ENCODE measurements at regions not wholly inside any gene's neighbourhood (a gene's known extent, or its start where the extent isn't known, plus 50 kb on each side); places are given as distances from the start of the nearest gene placed in this dataset.

- Histone ChIP-seq H3K4me2 (ENCODE audit: unreplicated experiment) (no peak overlapping the region), H3K4me1 (ENCODE audit: insufficient read depth) (no peaks in the 10 kb centered on the region), H3K79me2 (ENCODE audit: insufficient read depth) (no peaks in the 10 kb centered on the region), H4K20me1 (ENCODE audit: insufficient read depth) (no peaks in the 10 kb centered on the region), H3K27me3 (replicated peaks; ENCODE audit: insufficient read depth) (no peaks in the 10 kb centered on the region), H2AFZ (no peak overlapping the region), H3K27ac (no peak overlapping the region), H3F3A (ENCODE audit: insufficient read depth) (no peaks in the 10 kb centered on the region), H3K9ac (no peak overlapping the region), H3K4me3 (no peak overlapping the region), H3K36me3 (ENCODE audit: low read depth) (no peaks in the 10 kb centered on the region), H3K9me2 (ENCODE audit: insufficient read depth) (no peaks in the 10 kb centered on the region), H3K9me3 (ENCODE audit: low read depth) (no peaks in the 10 kb centered on the region)
- WGBS, 2 experiments (ENCODE audit: low coverage in 1 of 2, low lambda C conversion rate in 2 of 2, missing lambda C conversion rate in 2 of 2) = 63 to 64% methylated on average over 2 of the region's 2 CpGs
- in situ Hi-C loops (cut with MboI) = no loop called here
- DNase-seq = no peak
- TF ChIP-seq EZH2phosphoT487 (IDR thresholded peaks at IDR 0.05; ENCODE audit: insufficient read depth, low read depth) (no peak), EZH2 (IDR thresholded peaks at IDR 0.05; ENCODE audit: insufficient read depth, poor library complexity, severe bottlenecking) (no peak)
These were observed 63.3 kb downstream of the DRD1 start for GRCh38 chr5:175380701-175381100.

GRCh38 chr5:175379867-175380266 lies 64.1 kb downstream of the DRD1 start:
- Histone ChIP-seq H3K36me3 (ENCODE audit: low read depth) (no peaks in the 10 kb centered on the region), H3K4me2 (ENCODE audit: unreplicated experiment) (no peak overlapping the region), H3K9me2 (ENCODE audit: insufficient read depth) (no peaks in the 10 kb centered on the region), H3K9ac (no peak overlapping the region), H4K20me1 (ENCODE audit: insufficient read depth) (no peaks in the 10 kb centered on the region), H3F3A (ENCODE audit: insufficient read depth) (no peaks in the 10 kb centered on the region), H2AFZ (no peak overlapping the region), H3K4me1 (ENCODE audit: insufficient read depth) (no peaks in the 10 kb centered on the region), H3K4me3 (no peak overlapping the region), H3K79me2 (ENCODE audit: insufficient read depth) (no peaks in the 10 kb centered on the region), H3K27ac (no peak overlapping the region), H3K27me3 (replicated peaks; ENCODE audit: insufficient read depth) (no peaks in the 10 kb centered on the region), H3K9me3 (ENCODE audit: low read depth) (no peaks in the 10 kb centered on the region)
- in situ Hi-C loops (cut with MboI) = no loop called here
- WGBS, 2 experiments (ENCODE audit: low coverage in 1 of 2, low lambda C conversion rate in 2 of 2, missing lambda C conversion rate in 2 of 2) = 18 to 25% methylated on average over 1 of the region's 1 CpG
- no peak for DNase-seq
- TF ChIP-seq EZH2phosphoT487 (IDR thresholded peaks at IDR 0.05; ENCODE audit: insufficient read depth, low read depth) = no peak
- TF ChIP-seq EZH2 (IDR thresholded peaks at IDR 0.05; ENCODE audit: insufficient read depth, poor library complexity, severe bottlenecking) = no peak

GRCh38 chr5:175378444-175379028 lies 65.4 kb downstream of the DRD1 start:
- Histone ChIP-seq H3K4me1 (ENCODE audit: insufficient read depth) (no peaks in the 10 kb centered on the region), H3K4me2 (ENCODE audit: unreplicated experiment) (no peak overlapping the region), H2AFZ (no peak overlapping the region), H3K9me3 (ENCODE audit: low read depth) (no peaks in the 10 kb centered on the region), H3K4me3 (no peak overlapping the region), H3K79me2 (ENCODE audit: insufficient read depth) (no peaks in the 10 kb centered on the region), H3K9ac (no peak overlapping the region), H3K9me2 (ENCODE audit: insufficient read depth) (no peaks in the 10 kb centered on the region), H3K36me3 (ENCODE audit: low read depth) (no peaks in the 10 kb centered on the region), H3K27ac (no peak overlapping the region), H3F3A (ENCODE audit: insufficient read depth) (no peaks in the 10 kb centered on the region), H4K20me1 (ENCODE audit: insufficient read depth) (no peaks in the 10 kb centered on the region), H3K27me3 (replicated peaks; ENCODE audit: insufficient read depth) (no peaks in the 10 kb centered on the region)
- TF ChIP-seq EZH2phosphoT487 (IDR thresholded peaks at IDR 0.05; ENCODE audit: insufficient read depth, low read depth) (no peak), EZH2 (IDR thresholded peaks at IDR 0.05; ENCODE audit: insufficient read depth, poor library complexity, severe bottlenecking) (no peak)
- 1% methylated on average over 5 of the region's 5 CpGs for WGBS, 2 experiments (ENCODE audit: low coverage in 1 of 2, low lambda C conversion rate in 2 of 2, missing lambda C conversion rate in 2 of 2)
- no peak for DNase-seq
- in situ Hi-C loops (cut with MboI) = no loop called here

- Histone ChIP-seq H3K9me3 (ENCODE audit: low read depth) (no peaks in the 10 kb centered on the region), H3F3A (ENCODE audit: insufficient read depth) (no peaks in the 10 kb centered on the region), H4K20me1 (ENCODE audit: insufficient read depth) (no peaks in the 10 kb centered on the region), H3K4me3 (no peak overlapping the region), H3K36me3 (ENCODE audit: low read depth) (no peaks in the 10 kb centered on the region), H3K9me2 (ENCODE audit: insufficient read depth) (no peaks in the 10 kb centered on the region), H3K4me1 (ENCODE audit: insufficient read depth) (no peaks in the 10 kb centered on the region), H2AFZ (no peak overlapping the region), H3K79me2 (ENCODE audit: insufficient read depth) (no peaks in the 10 kb centered on the region), H3K4me2 (ENCODE audit: unreplicated experiment) (no peak overlapping the region), H3K27me3 (replicated peaks; ENCODE audit: insufficient read depth) (no peaks in the 10 kb centered on the region), H3K27ac (no peak overlapping the region), H3K9ac (no peak overlapping the region)
- 0% methylated on average over 1 of the region's 1 CpG for WGBS, 2 experiments (ENCODE audit: low coverage in 1 of 2, low lambda C conversion rate in 2 of 2, missing lambda C conversion rate in 2 of 2)
- in situ Hi-C loops (cut with MboI) = no loop called here
- TF ChIP-seq EZH2 (IDR thresholded peaks at IDR 0.05; ENCODE audit: insufficient read depth, poor library complexity, severe bottlenecking) (no peak), EZH2phosphoT487 (IDR thresholded peaks at IDR 0.05; ENCODE audit: insufficient read depth, low read depth) (no peak)
- no peak for DNase-seq
These were observed 66.2 kb downstream of the DRD1 start for GRCh38 chr5:175377816-175378215.
